ENCODE measurements at regions not wholly inside any gene's neighbourhood (a gene's known extent, or its start where the extent isn't known, plus 50 kb on each side); places are given as distances from the start of the nearest gene placed in this dataset.

DNA sequence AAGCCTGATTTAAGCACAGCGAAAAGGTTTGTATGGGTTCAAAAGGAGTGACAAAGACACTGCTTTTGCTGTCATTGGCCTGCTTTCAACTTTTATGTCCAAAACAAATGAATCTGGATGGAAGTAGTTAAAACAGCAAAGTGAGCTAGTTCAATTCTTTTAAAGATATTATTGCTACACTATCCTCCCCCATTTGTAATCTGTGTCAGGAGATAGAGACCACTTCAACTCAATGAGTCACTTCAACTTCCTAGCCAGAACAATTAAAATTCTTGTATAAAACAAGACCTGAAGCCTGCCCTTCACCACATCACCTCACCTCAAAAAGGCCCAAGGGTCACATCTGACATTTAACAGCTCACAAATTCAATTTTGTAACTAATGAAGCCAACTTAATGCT, 364.1 kb upstream of the LYPLAL1 start:
- no peaks in the 10 kb centered on the region for H3K9me3 Mint-ChIP-seq (ENCODE audit: unreplicated experiment)
- POLR2A ChIA-PET, result interaction anchor here (0.6 kb wide), 1 partner anchor 17 kb away, joined by 6 read pairs; no protein-coding TSS in a partner anchor
- no peak overlapping the region for H3K4me3 Mint-ChIP-seq (ENCODE audit: unreplicated experiment)
- no peaks in the 10 kb centered on the region for H3K27me3 Mint-ChIP-seq (ENCODE audit: insufficient read depth, unreplicated experiment)
- BruUV-seq (replicated peaks), result no TSS peak
- CTCF ChIA-PET, result no interaction called here
- H3K27ac Mint-ChIP-seq (ENCODE audit: unreplicated experiment), result no peak overlapping the region
- Histone ChIP-seq H3K4me1 (no peaks in the 10 kb centered on the region), H3K4me3 (ENCODE audit: low read depth, low read length) (no peak overlapping the region), H3K9me3 (no peaks in the 10 kb centered on the region), H3K36me3 (ENCODE audit: control insufficient read depth, insufficient read depth, low read length) (no peaks in the 10 kb centered on the region), H3K27me3 (replicated peaks; ENCODE audit: control insufficient read depth, insufficient read depth, low read length) (no peaks in the 10 kb centered on the region)
- no peaks in the 10 kb centered on the region for H3K4me1 Mint-ChIP-seq (ENCODE audit: low read depth, unreplicated experiment)
- H3K36me3 Mint-ChIP-seq (ENCODE audit: insufficient read depth, unreplicated experiment), result no peaks in the 10 kb centered on the region
- no peak for DNase-seq
- intact Hi-C loops (cut with micrococcal nuclease; ENCODE audit: unreplicated experiment), result no loop called here
- TF ChIP-seq, protein P1, sequence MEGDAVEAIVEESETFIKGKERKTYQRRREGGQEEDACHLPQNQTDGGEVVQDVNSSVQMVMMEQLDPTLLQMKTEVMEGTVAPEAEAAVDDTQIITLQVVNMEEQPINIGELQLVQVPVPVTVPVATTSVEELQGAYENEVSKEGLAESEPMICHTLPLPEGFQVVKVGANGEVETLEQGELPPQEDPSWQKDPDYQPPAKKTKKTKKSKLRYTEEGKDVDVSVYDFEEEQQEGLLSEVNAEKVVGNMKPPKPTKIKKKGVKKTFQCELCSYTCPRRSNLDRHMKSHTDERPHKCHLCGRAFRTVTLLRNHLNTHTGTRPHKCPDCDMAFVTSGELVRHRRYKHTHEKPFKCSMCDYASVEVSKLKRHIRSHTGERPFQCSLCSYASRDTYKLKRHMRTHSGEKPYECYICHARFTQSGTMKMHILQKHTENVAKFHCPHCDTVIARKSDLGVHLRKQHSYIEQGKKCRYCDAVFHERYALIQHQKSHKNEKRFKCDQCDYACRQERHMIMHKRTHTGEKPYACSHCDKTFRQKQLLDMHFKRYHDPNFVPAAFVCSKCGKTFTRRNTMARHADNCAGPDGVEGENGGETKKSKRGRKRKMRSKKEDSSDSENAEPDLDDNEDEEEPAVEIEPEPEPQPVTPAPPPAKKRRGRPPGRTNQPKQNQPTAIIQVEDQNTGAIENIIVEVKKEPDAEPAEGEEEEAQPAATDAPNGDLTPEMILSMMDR (IDR thresholded peaks at IDR 0.05; ENCODE audit: insufficient read depth in 1 of 2, low read depth in 1 of 2, low read length in 1 of 2, severe bottlenecking in 1 of 2, unreplicated experiment in 1 of 2), result no peak

DNA sequence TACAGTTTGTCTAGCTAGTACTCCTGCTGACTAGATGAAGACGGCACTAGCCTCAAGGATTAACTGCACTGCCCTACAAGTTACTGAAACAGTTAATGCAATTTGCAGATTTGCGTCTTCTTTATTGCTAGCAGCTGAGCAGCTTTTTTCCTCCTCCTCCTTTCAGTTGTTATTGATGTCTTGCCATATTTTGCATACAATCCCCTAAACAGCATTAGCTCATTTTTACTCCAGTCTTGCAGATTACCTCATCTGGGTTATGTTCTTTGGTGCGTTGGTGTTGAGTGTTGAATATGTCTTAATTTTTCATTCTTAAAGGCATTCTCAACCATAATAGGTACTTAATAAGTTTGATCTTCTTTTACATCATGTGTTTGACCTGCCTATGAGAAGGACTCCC, 363.4 kb upstream of the LYPLAL1 start:
- Histone ChIP-seq H3K9me3 (no peaks in the 10 kb centered on the region), H3K4me1 (no peaks in the 10 kb centered on the region), H3K36me3 (ENCODE audit: control insufficient read depth, insufficient read depth, low read length) (no peaks in the 10 kb centered on the region), H3K27me3 (replicated peaks; ENCODE audit: control insufficient read depth, insufficient read depth, low read length) (no peaks in the 10 kb centered on the region), H3K4me3 (ENCODE audit: low read depth, low read length) (no peak overlapping the region)
- TF ChIP-seq, protein P1 (IDR thresholded peaks at IDR 0.05; ENCODE audit: insufficient read depth in 1 of 2, low read depth in 1 of 2, low read length in 1 of 2, severe bottlenecking in 1 of 2, unreplicated experiment in 1 of 2), result no peak
- CTCF ChIA-PET, result no interaction called here
- H3K27me3 Mint-ChIP-seq (ENCODE audit: insufficient read depth, unreplicated experiment), result no peaks in the 10 kb centered on the region
- no peaks in the 10 kb centered on the region for H3K36me3 Mint-ChIP-seq (ENCODE audit: insufficient read depth, unreplicated experiment)
- no peak overlapping the region for H3K27ac Mint-ChIP-seq (ENCODE audit: unreplicated experiment)
- POLR2A ChIA-PET, result no interaction called here
- no peaks in the 10 kb centered on the region for H3K9me3 Mint-ChIP-seq (ENCODE audit: unreplicated experiment)
- H3K4me3 Mint-ChIP-seq (ENCODE audit: unreplicated experiment), result no peak overlapping the region
- intact Hi-C loops (cut with micrococcal nuclease; ENCODE audit: unreplicated experiment), result no loop called here
- no peaks in the 10 kb centered on the region for H3K4me1 Mint-ChIP-seq (ENCODE audit: low read depth, unreplicated experiment)
- BruUV-seq (replicated peaks), result no TSS peak
- no peak for DNase-seq

DNA sequence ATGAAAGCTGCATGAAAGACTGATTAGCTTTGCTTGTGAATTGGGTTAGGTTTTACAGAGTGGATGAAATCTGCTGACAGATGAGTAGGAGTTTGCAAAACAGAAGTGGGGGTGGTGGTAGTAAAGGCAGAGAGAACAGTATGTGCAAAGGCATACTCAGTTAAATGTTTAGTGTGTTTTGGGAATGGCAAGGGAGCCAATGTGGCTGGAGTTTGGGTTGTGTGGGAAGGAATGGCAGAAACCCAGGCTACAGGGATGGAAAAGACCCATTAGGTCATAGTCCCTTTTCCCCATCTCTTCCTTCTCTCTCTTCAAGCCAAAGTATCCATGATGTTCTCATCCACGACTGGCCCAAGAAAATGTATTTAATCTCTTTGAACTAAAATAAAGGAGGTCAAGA, 362.2 kb upstream of the LYPLAL1 start:
- TF ChIP-seq, protein P1 (IDR thresholded peaks at IDR 0.05; ENCODE audit: insufficient read depth in 1 of 2, low read depth in 1 of 2, low read length in 1 of 2, severe bottlenecking in 1 of 2, unreplicated experiment in 1 of 2), result no peak
- intact Hi-C loops (cut with micrococcal nuclease; ENCODE audit: unreplicated experiment), result no loop called here
- H3K9me3 Mint-ChIP-seq (ENCODE audit: unreplicated experiment), result no peaks in the 10 kb centered on the region
- POLR2A ChIA-PET, result no interaction called here
- Histone ChIP-seq H3K27me3 (replicated peaks; ENCODE audit: control insufficient read depth, insufficient read depth, low read length) (no peaks in the 10 kb centered on the region), H3K36me3 (ENCODE audit: control insufficient read depth, insufficient read depth, low read length) (no peaks in the 10 kb centered on the region), H3K4me1 (no peaks in the 10 kb centered on the region), H3K9me3 (no peaks in the 10 kb centered on the region), H3K4me3 (ENCODE audit: low read depth, low read length) (no peak overlapping the region)
- CTCF ChIA-PET, result no interaction called here
- H3K27ac Mint-ChIP-seq (ENCODE audit: unreplicated experiment), result no peak overlapping the region
- H3K4me3 Mint-ChIP-seq (ENCODE audit: unreplicated experiment), result no peak overlapping the region
- no peaks in the 10 kb centered on the region for H3K36me3 Mint-ChIP-seq (ENCODE audit: insufficient read depth, unreplicated experiment)
- no peaks in the 10 kb centered on the region for H3K4me1 Mint-ChIP-seq (ENCODE audit: low read depth, unreplicated experiment)
- DNase-seq, result no peak
- H3K27me3 Mint-ChIP-seq (ENCODE audit: insufficient read depth, unreplicated experiment), result no peaks in the 10 kb centered on the region
- BruUV-seq (replicated peaks), result no TSS peak
